Stromal cell of bone marrow (primary cell): ENCODE measurements at regions not wholly inside any gene's neighbourhood (a gene's known extent, or its start where the extent isn't known, plus 50 kb on each side); places are given as distances from the start of the nearest gene placed in this dataset.

Source experiments
- DNase-seq: peaks from one replicate; pipeline ENCODE4 v3.0.0-alpha.2; 2012; ENCODE audit warnings: low read depth

GRCh38 chr4:26105337-26105736 is 191.3 kb downstream of the SMIM20 start:
- DNase-seq, result peak; percentile 54

- peak; percentile 41 for DNase-seq
These were observed 192.0 kb downstream of the SMIM20 start for GRCh38 chr4:26105815-26106699.

GRCh38 chr4:26106776-26107175 is 192.8 kb downstream of the SMIM20 start:
- DNase-seq, result no peak

- DNase-seq, result no peak
These were observed 194.0 kb downstream of the SMIM20 start for GRCh38 chr4:26108054-26108453.

GRCh38 chr4:26110493-26110892 is 196.5 kb downstream of the SMIM20 start:
- no peak for DNase-seq

GRCh38 chr4:26113339-26113940 is 199.4 kb downstream of the SMIM20 start:
- no peak for DNase-seq

GRCh38 chr4:26116057-26116456 is 202.0 kb downstream of the SMIM20 start:
- no peak for DNase-seq

- DNase-seq, result no peak
These were observed 200.6 kb upstream of the RBPJ start for GRCh38 chr4:26120098-26120825.

GRCh38 chr4:26122690-26123089 is 198.1 kb upstream of the RBPJ start:
- DNase-seq, result no peak

GRCh38 chr4:26124753-26125321 is 196.0 kb upstream of the RBPJ start:
- DNase-seq, result no peak

GRCh38 chr4:26126143-26126718 is 194.6 kb upstream of the RBPJ start:
- no peak for DNase-seq

- DNase-seq, result no peak
These were observed 193.8 kb upstream of the RBPJ start for GRCh38 chr4:26126994-26127393.

- DNase-seq, result no peak
These were observed 192.9 kb upstream of the RBPJ start for GRCh38 chr4:26127851-26128337.

- no peak for DNase-seq
These were observed 190.6 kb upstream of the RBPJ start for GRCh38 chr4:26130173-26130572.

GRCh38 chr4:26130841-26131432 is 189.9 kb upstream of the RBPJ start:
- no peak for DNase-seq

- DNase-seq, result no peak
These were observed 189.1 kb upstream of the RBPJ start for GRCh38 chr4:26131711-26132110.

GRCh38 chr4:26132858-26133257 is 188.0 kb upstream of the RBPJ start:
- DNase-seq, result no peak

- DNase-seq, result no peak
These were observed 187.0 kb upstream of the RBPJ start for GRCh38 chr4:26133840-26134239.

GRCh38 chr4:26135331-26135730 is 185.5 kb upstream of the RBPJ start:
- no peak for DNase-seq

GRCh38 chr4:26136615-26137014 is 184.2 kb upstream of the RBPJ start:
- no peak for DNase-seq

GRCh38 chr4:26137288-26137687 is 183.5 kb upstream of the RBPJ start:
- DNase-seq, result no peak
